IPS-NIHi7 (cell line): ENCODE measurements at regions not wholly inside any gene's neighbourhood (a gene's known extent, or its start where the extent isn't known, plus 50 kb on each side); places are given as distances from the start of the nearest gene placed in this dataset.

ENCODE experiments used
- DNase-seq: peaks from one replicate; pipeline ENCODE4 v3.0.0; 2012; ENCODE audit warnings: mixed read lengths; ENCODE audit errors: extremely low spot score

DNA sequence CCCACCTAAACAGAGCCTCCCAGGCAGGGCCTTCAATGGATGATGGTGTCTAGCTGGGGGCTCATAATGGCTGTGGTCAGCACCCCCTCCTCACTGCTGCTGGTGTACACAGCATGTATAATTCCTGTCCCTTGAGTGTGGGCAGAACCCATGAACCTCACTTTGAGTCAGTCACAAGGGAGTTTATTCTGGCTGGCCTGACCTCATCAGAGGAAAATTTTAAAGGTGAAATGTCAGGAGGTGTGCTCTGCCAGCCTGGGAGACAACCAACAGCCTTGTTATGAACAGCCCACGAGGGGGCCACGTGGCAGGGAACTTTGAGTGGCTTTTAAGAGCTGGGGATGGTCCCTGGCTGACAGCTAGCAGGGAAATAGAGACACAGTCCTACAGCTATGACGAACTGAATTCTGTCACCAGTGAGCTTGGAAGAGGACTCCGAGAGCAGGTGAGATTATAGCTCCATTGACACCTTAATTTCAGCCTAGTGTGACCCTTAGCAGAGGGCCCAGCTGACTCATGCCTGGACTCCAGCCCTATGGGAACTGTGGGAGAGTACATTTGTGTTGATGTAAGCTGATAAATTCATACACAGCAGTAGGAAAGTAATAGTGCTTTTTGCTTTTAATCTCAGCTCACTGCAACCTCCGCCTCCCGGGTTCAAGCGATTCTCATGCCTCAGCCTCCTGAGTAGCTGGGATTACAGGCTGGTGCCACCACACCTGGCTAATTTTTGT is 73.5 kb upstream of the RUNX3 start:
- DNase-seq: no peak

DNA sequence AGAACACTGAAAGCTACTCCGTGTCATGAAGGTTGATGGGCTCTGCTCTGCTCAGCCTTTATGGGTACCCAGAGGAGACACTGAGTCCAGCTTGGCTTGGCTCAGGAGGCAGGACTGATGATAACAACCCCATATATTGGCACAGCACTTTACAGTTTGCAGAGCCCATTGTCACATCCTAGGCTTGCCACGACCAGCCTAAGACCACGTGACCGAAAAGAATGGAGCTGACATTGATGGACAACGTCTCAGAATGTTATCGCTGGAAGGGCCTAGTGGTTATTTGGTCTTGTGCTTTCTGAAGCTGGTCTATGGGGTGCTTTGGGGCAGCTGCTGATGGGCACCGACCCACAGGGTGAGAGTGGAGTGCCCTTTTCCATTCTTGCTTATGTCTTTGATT is 72.9 kb upstream of the RUNX3 start:
- DNase-seq: no peak

GRCh38 chr1:25001125-25001915 is 71.2 kb upstream of the RUNX3 start:
- DNase-seq: no peak

DNA sequence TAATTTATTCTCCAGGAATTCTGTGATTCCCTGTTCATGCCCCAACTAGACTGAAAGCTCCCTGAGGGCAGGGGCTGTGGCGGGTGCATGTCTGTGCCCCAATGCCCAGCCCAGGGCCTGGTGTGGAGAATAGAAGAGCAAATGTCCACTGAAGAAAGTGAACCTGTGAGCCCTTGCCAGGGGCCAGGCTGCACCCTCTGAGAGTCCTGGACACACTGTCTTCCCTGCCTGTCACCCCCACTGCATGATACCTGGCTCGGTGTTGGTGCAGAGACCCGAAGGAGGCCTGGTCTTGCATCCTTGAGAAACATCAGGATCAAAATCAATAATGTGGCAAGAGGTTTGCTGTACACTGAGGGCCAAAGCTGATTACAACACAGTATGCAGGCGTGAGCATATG is 69.8 kb upstream of the RUNX3 start:
- no peak for DNase-seq

DNA sequence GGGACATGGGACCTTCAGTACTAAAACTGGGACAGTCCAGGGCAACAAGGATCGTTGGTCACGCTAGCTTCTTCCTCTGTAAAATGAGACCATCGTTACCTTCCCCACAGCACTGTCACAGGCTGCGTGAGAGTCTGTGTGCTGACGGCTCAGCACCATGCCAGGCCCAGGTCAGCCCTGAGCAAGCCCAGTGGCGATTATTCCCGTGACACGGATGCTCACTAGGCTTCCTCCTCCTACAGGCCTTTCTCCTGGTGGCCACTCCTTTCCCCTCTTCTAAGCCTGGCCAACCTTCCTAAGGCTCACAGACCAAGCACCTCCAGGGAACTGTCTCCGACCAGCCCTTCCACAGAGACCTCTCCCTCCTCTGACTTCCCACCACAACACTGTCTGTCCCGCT is 69.3 kb upstream of the RUNX3 start:
- no peak for DNase-seq

DNA sequence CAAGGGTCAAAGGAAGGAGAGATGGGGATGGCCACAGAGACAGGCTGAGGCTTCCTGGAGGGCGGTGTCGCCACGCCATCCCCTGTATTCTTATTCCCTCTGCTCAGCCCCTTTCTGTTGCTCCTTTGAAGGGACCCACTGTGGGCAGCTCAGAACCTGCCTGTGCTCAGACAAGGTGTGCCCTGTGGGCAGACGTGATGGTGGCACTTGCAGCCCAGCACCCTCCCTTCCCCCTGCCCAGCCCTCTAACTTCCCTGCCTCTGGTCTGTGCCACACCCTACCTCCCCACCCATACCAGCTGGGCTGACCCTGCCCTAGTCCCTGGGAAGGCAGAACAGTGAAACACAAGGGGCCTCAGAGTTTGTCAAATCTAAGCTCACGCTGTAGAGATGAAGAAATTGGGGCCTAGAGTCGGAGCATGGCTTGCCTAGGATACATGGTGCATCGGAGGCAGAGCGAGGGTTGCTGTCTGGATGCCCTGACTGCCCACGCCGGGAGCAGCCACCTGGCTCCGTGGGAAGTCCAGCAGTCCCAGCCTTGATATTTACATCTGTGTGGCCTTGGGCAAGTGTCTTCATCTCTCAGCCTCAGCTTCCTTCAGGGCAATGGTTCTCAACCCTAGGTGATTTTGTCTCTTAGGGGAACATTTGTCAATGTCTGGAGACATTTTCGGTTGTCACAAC is 68.6 kb upstream of the RUNX3 start:
- DNase-seq: no peak

DNA sequence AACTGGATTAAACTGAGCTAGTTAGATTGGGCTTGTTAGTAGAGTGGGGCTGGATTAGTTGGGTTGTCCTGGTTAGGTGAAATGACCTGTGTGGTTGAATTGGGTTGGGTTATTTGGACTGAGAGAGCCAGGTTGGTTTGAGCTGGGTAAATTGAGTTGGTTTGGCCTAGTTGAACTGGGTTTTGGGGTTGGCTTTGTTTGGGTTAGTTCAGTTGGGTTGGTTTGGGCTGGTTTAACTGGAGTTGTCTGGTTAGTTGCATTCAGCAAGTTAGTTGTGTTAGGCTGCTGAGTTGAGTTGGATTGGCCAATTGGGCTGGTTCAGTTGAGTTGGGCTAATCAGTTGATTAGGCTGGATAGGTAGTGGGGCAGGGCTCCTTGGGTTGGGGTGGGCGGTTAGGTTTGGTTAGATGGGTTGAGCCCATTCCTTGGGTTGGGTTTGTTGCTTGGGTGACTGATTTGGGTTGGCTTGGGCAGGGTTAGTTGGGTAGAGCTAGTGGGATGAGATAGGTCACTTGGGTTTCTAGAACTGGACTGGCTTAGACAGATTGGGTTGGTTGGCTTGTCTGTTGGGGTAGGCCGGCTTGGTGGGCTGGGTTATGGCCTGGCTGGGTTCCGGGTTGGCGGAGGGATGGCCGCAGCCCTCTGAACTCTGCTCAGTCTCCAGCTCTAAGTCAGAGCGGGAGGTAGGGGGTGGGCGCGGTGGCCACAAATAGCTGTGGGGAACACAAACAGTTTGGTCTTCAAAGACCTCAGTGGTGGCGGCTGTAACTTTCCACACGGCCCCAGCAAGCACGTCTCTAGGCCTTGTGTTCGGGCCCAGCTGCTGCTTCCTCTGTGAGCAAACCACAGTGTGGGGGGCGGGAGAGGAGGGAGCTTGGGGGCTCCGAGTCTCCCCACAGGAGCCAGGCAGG is 67.2 kb upstream of the RUNX3 start:
- DNase-seq: no peak

DNA sequence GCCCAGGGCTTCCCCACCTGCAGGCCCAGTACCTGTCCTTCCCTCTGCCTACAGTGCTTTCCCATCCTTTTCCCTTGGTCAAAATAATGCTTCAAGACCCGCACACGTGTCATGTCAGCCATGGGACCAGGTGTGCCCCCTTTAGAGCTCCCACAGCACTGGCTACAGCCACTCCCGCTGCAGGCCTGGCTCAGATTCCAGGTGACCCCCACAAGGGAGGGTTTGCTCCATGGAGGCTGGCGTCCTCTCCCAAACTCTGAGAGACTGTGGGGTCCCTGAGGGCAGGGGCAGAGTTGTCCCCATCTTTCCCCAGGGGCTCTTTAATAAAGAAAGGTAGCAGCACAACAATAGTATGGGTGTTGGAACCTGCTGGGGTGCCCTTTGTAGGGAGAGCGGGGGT is 66.4 kb upstream of the RUNX3 start:
- no peak for DNase-seq

- DNase-seq: no peak
Measured at GRCh38 chr1:24995661-24996060, 65.6 kb upstream of the RUNX3 start.

DNA sequence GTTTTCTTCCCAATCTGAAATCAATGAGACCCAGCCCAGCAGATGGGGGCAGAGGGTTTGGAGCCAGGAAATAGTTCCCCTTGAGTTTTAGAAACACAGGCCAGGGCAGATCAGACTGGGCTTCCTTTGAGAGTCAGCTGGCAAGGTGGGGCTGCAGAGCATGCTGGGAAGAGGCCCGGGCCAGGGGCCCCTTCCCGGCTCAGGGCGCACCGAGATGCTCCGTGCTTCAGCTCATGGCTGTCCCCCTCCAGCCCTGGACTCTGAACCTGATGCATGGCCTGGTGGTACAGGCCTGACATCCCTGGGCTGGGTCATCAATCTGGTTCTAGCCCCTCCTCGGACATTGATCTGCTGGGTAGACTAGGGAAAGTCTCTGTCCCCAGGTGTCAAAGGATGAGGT is 65.1 kb upstream of the RUNX3 start:
- DNase-seq: no peak

GRCh38 chr1:24993871-24994580 is 64.0 kb upstream of the RUNX3 start:
- DNase-seq: no peak

DNA sequence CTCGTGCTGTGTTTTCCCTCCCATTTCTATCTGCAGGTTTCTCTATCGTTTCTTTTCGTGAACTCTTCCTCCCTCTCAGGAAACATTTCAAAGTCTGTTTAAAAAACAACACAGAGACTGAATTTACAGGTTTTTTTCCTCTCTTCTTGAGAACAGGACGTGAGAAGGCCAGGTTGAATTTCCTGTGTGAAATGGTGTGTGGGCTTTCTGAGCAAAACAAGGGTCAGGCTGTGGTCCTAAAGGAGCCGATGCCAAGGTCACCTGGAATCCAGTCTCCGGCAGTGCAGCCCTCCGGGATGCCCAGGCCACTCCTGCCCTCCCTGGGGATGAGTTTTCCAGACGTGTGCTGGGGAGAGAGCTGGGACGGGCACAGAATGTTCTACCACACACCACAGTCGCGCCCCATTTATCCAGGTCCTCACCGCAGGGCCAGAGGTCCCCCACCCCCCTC is 62.7 kb upstream of the RUNX3 start:
- DNase-seq: no peak

GRCh38 chr1:24992124-24992760 is 62.2 kb upstream of the RUNX3 start:
- no peak for DNase-seq

GRCh38 chr1:24991697-24992096 is 61.6 kb upstream of the RUNX3 start:
- no peak for DNase-seq

- no peak for DNase-seq
Measured at GRCh38 chr1:24990779-24991641, 60.9 kb upstream of the RUNX3 start.

GRCh38 chr1:24990136-24990535 is 60.1 kb upstream of the RUNX3 start:
- DNase-seq: no peak

GRCh38 chr1:24989082-24989481 is 59.0 kb upstream of the RUNX3 start:
- DNase-seq: no peak

DNA sequence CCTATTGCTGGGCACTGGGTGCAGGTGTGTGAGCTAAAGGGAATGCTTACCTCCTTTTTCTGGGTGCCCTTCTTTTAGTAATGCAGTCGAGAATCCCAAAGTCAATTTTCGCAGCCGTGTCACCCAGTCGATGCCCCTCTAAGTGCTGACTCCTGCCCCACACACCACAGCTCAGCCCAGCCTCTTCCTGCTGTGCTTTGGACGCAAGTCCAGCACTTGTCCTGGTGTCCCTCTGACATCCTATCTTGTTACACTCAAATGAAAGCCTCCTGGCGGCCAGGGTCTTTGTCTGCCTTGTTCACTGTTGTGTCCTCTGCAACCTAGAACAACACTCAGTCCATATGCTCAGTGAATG is 58.5 kb upstream of the RUNX3 start:
- no peak for DNase-seq

GRCh38 chr1:24987875-24988557 is 57.9 kb upstream of the RUNX3 start:
- no peak for DNase-seq
